Keratinocyte (primary cell): ENCODE measurements at regions not wholly inside any gene's neighbourhood (a gene's known extent, or its start where the extent isn't known, plus 50 kb on each side); places are given as distances from the start of the nearest gene placed in this dataset.
"Not testable (repeated sequence)": the region's sequence is repeated elsewhere in the genome, so short reads cannot be mapped to it uniquely, and the experiment has no call there.

ENCODE experiments used
- DNase-seq: peaks from one replicate; pipeline ENCODE4 v3.0.0-alpha.2; 2011; ENCODE audit warnings: low read depth, missing footprints, low spot score
- FAIRE-seq: peaks from 2 replicates; lab custom pipeline; 2011; peaks lifted over from hg19 to GRCh38; lab: Jason Lieb, UNC
- H2AFZ ChIP-seq: 2 replicates; pipeline ENCODE4 v1.6.0; 2012; ENCODE audit warnings: low read length, control low read depth, inconsistent platforms; ENCODE audit not compliant: control insufficient read depth
- H3K27ac ChIP-seq: 2 replicates; pipeline ENCODE4 v1.5.1; 2011; ENCODE audit warnings: low read length; ENCODE audit not compliant: control insufficient read depth, insufficient read depth
- H3K27me3 ChIP-seq: 3 replicates; pipeline ENCODE4 v1.6.0; 2011; ENCODE audit warnings: low read length; ENCODE audit not compliant: control insufficient read depth, insufficient read depth; ENCODE audit errors: extremely low read depth
- H3K36me3 ChIP-seq, 2 experiments: 2 replicates in 1 of 2; 3 replicates in 1 of 2; pipeline ENCODE4 v1.5.1; 2011; ENCODE audit warnings: low read length in 2 of 2, mild to moderate bottlenecking in 1 of 2; ENCODE audit not compliant: control insufficient read depth in 2 of 2, insufficient read depth in 2 of 2; ENCODE audit errors: extremely low read depth in 1 of 2
- H3K4me1 ChIP-seq: 3 replicates; pipeline ENCODE4 v1.5.1; 2011; ENCODE audit warnings: low read length; ENCODE audit not compliant: control insufficient read depth, insufficient read depth; ENCODE audit errors: extremely low read depth
- H3K4me2 ChIP-seq: 3 replicates; pipeline ENCODE4 v1.6.0; 2011; ENCODE audit warnings: low read depth, low read length; ENCODE audit not compliant: control insufficient read depth, insufficient read depth; ENCODE audit errors: extremely low read depth
- H3K4me3 ChIP-seq, 3 experiments: fragments of 200-600 bp in 1 of 3; sonication (generic) in 1 of 3; 2 replicates in 2 of 3; 3 replicates in 1 of 3; pipeline ENCODE4 v1.5.1; 2011 to 2016; ENCODE audit warnings: low read length in 3 of 3, mild to moderate bottlenecking in 3 of 3, control low read depth in 2 of 3, inconsistent platforms in 1 of 3, low read depth in 1 of 3, mixed read lengths in 1 of 3, mixed run types in 1 of 3, moderate library complexity in 1 of 3; ENCODE audit not compliant: control insufficient read depth in 2 of 3, insufficient read depth in 2 of 3; ENCODE audit errors: extremely low read depth in 1 of 3
- H3K79me2 ChIP-seq: 2 replicates; pipeline ENCODE4 v1.6.0; 2012; ENCODE audit warnings: low read length; ENCODE audit not compliant: control insufficient read depth, insufficient read depth
- H3K9ac ChIP-seq: 3 replicates; pipeline ENCODE4 v1.6.0; 2011; ENCODE audit warnings: low read length; ENCODE audit not compliant: control insufficient read depth, insufficient read depth; ENCODE audit errors: extremely low read depth
- H3K9me1 ChIP-seq: 3 replicates; pipeline ENCODE4 v1.6.0; 2011; ENCODE audit warnings: low read length; ENCODE audit not compliant: control insufficient read depth, insufficient read depth; ENCODE audit errors: extremely low read depth
- H3K9me3 ChIP-seq: 2 replicates; pipeline ENCODE4 v1.5.1; 2012; ENCODE audit warnings: low read depth, low read length; ENCODE audit not compliant: control insufficient read depth
- H4K20me1 ChIP-seq: 3 replicates; pipeline ENCODE4 v1.6.0; 2011; ENCODE audit warnings: low read length; ENCODE audit not compliant: control insufficient read depth, insufficient read depth; ENCODE audit errors: extremely low read depth
- CTCF ChIP-seq, 3 experiments: IDR thresholded peaks in 1 of 3; conservative IDR thresholded peaks in 1 of 3; optimal IDR thresholded peaks in 1 of 3; 2 replicates in 2 of 3; 3 replicates in 1 of 3; pipeline versions ENCODE3 to v1.5.1; 2011; ENCODE audit warnings: low read length in 3 of 3, mild to moderate bottlenecking in 3 of 3, moderate library complexity in 2 of 3, control low read depth in 1 of 3, inconsistent platforms in 1 of 3; ENCODE audit not compliant: insufficient read depth in 2 of 3; ENCODE audit errors: extremely low read depth in 1 of 3
- EZH2 ChIP-seq: IDR thresholded peaks from one replicate; pipeline ENCODE4 v1.6.1; 2012; ENCODE audit warnings: inconsistent platforms, mild to moderate bottlenecking, low read length, moderate library complexity
- dilution Hi-C: fragments of 300-500 bp; cut with MboI; formaldehyde crosslinking; loops from one replicate; pipeline ENCODE4 v1.7.0; 2020; ENCODE audit warnings: low sequenced_read_pairs; ENCODE audit not compliant: extremely low pct_ligation_motif_present

DNA sequence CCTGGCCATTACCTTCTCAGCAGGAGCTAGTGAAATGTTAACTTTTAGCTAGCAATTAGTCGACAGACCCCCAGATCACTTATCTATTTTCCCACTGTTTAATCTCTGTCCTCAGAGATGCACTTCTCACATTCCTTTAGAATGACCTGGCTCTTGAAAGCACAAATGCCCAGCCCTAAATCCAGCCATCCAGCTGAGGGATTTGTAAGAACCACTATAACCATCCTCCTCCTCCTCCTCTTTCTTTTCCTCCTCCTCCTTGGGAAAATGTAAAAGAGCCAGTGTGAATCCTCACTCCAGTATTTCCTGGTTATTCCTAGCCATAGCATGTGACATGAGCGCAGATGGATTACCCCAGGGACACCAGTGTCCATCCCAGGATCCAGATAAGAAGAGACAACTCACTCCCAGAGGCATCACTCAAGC, 124.3 kb downstream of the ENC1 start:
- no peak overlapping the region for H3K27ac ChIP-seq
- no peak overlapping the region for H3K9ac ChIP-seq
- H3K4me2 ChIP-seq: no peak overlapping the region
- TF ChIP-seq CTCF (optimal IDR thresholded peaks at IDR 0.05 in 1 of 3, IDR thresholded peaks at IDR 0.05 in 1 of 3, conservative IDR thresholded peaks at IDR 0.05 in 1 of 3; ENCODE audit: extremely low read depth in 1 of 3, insufficient read depth in 2 of 3, low read length in 3 of 3) (no peak), EZH2 (no peak)
- no peaks in the 10 kb centered on the region for H3K36me3 ChIP-seq
- FAIRE-seq (no peak), DNase-seq (no peak)
- no peaks in the 10 kb centered on the region for H3K27me3 ChIP-seq
- no peaks in the 10 kb centered on the region for H4K20me1 ChIP-seq
- H3K79me2 ChIP-seq: no peaks in the 10 kb centered on the region
- no peaks in the 10 kb centered on the region for H3K9me3 ChIP-seq
- no peak overlapping the region for H3K4me3 ChIP-seq
- H3K9me1 ChIP-seq: no peaks in the 10 kb centered on the region
- H3K4me1 ChIP-seq: no peaks in the 10 kb centered on the region
- dilution Hi-C loops: no loop called here
- H2AFZ ChIP-seq: no peak overlapping the region

DNA sequence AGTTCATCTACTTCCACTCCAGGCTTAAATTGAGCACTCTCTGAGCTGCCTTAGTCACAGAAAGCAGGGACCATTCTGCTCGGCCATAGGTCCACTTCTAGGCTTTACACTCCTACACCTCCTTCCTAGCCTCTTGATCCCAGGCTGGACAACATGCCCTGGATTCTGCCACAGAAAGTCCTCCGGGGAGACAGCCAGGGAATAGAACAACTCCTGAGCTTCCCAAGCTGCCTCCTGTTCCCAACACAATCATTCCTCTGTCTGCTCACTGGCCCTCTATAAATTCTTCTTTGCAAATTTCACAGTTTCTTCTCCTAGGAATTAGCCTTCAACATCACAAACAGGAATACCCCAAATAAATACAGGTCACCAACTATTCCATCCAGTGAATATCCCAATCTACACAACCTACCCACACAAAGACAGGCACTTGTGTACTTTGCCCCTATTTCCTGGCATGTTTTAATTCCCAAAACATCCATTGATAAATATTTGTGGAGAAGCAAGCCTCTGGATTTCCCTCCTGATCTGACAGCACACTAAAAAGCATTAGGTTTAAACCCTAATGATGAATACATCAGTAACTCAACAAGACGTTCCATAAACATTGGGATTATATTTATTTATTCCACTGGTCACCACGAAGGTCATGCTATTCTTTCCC, 125.5 kb downstream of the ENC1 start:
- Histone ChIP-seq H3K9ac (no peak overlapping the region), H4K20me1 (no peaks in the 10 kb centered on the region), H3K36me3 (no peaks in the 10 kb centered on the region), H3K27ac (no peak overlapping the region), H3K4me3 (no peak overlapping the region), H3K9me1 (no peaks in the 10 kb centered on the region), H3K4me2 (no peak overlapping the region), H3K79me2 (no peaks in the 10 kb centered on the region), H3K27me3 (no peaks in the 10 kb centered on the region), H2AFZ (no peak overlapping the region), H3K9me3 (no peaks in the 10 kb centered on the region), H3K4me1 (no peaks in the 10 kb centered on the region)
- TF ChIP-seq EZH2 (no peak), CTCF (optimal IDR thresholded peaks at IDR 0.05 in 1 of 3, IDR thresholded peaks at IDR 0.05 in 1 of 3, conservative IDR thresholded peaks at IDR 0.05 in 1 of 3; ENCODE audit: extremely low read depth in 1 of 3, insufficient read depth in 2 of 3, low read length in 3 of 3) (no peak)
- FAIRE-seq (no peak), DNase-seq (no peak)
- dilution Hi-C loops: no loop called here

- H3K4me3 ChIP-seq, H2AFZ ChIP-seq, FAIRE-seq, H3K4me1 ChIP-seq, H3K27ac ChIP-seq, DNase-seq, H4K20me1 ChIP-seq, H3K9me1 ChIP-seq, H3K27me3 ChIP-seq, H3K36me3 ChIP-seq, H3K79me2 ChIP-seq, H3K4me2 ChIP-seq, H3K9me3 ChIP-seq, dilution Hi-C loops, H3K9ac ChIP-seq: not testable (repeated sequence)
These were observed 128.8 kb downstream of the ENC1 start for GRCh38 chr5:74511770-74512169.
